ENCODE measurements at regions not wholly inside any gene's neighbourhood (a gene's known extent, or its start where the extent isn't known, plus 50 kb on each side); places are given as distances from the start of the nearest gene placed in this dataset.

DNA sequence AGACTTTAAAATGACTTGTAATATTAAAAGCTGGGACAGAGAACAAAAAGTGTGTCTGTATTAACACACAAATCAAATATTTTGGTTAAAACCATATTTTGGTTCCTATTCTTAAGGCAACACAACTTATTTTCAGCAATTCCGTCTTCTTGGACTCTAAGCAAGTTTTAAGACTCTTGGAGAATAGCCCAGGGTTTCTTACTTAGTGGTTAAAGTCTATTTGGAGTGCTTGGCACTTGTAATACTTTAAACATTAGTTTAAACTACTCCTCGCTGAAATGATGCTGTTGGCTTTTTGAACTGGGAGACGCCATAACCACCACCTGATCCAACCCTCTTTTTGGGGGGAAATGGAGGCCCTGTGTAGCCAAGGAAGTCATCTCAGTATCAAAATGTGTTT is 109.7 kb upstream of the GMDS start:
- TF ChIP-seq, protein P1, sequence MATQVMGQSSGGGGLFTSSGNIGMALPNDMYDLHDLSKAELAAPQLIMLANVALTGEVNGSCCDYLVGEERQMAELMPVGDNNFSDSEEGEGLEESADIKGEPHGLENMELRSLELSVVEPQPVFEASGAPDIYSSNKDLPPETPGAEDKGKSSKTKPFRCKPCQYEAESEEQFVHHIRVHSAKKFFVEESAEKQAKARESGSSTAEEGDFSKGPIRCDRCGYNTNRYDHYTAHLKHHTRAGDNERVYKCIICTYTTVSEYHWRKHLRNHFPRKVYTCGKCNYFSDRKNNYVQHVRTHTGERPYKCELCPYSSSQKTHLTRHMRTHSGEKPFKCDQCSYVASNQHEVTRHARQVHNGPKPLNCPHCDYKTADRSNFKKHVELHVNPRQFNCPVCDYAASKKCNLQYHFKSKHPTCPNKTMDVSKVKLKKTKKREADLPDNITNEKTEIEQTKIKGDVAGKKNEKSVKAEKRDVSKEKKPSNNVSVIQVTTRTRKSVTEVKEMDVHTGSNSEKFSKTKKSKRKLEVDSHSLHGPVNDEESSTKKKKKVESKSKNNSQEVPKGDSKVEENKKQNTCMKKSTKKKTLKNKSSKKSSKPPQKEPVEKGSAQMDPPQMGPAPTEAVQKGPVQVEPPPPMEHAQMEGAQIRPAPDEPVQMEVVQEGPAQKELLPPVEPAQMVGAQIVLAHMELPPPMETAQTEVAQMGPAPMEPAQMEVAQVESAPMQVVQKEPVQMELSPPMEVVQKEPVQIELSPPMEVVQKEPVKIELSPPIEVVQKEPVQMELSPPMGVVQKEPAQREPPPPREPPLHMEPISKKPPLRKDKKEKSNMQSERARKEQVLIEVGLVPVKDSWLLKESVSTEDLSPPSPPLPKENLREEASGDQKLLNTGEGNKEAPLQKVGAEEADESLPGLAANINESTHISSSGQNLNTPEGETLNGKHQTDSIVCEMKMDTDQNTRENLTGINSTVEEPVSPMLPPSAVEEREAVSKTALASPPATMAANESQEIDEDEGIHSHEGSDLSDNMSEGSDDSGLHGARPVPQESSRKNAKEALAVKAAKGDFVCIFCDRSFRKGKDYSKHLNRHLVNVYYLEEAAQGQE (IDR thresholded peaks at IDR 0.05; ENCODE audit: low read depth), result no peak
- TF ChIP-seq, protein P2, sequence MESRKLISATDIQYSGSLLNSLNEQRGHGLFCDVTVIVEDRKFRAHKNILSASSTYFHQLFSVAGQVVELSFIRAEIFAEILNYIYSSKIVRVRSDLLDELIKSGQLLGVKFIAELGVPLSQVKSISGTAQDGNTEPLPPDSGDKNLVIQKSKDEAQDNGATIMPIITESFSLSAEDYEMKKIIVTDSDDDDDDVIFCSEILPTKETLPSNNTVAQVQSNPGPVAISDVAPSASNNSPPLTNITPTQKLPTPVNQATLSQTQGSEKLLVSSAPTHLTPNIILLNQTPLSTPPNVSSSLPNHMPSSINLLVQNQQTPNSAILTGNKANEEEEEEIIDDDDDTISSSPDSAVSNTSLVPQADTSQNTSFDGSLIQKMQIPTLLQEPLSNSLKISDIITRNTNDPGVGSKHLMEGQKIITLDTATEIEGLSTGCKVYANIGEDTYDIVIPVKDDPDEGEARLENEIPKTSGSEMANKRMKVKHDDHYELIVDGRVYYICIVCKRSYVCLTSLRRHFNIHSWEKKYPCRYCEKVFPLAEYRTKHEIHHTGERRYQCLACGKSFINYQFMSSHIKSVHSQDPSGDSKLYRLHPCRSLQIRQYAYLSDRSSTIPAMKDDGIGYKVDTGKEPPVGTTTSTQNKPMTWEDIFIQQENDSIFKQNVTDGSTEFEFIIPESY (IDR thresholded peaks at IDR 0.05; ENCODE audit: extremely low read depth, insufficient replicate concordance, low read length), result no peak
- TF ChIP-seq EZH2phosphoT487 (IDR thresholded peaks at IDR 0.05; ENCODE audit: borderline replicate concordance), result no peak
- no peak for TF ChIP-seq POLR2A (IDR thresholded peaks at IDR 0.05; ENCODE audit: borderline replicate concordance, extremely low read depth, insufficient read depth, insufficient read length)
- TF ChIP-seq, protein P3, sequence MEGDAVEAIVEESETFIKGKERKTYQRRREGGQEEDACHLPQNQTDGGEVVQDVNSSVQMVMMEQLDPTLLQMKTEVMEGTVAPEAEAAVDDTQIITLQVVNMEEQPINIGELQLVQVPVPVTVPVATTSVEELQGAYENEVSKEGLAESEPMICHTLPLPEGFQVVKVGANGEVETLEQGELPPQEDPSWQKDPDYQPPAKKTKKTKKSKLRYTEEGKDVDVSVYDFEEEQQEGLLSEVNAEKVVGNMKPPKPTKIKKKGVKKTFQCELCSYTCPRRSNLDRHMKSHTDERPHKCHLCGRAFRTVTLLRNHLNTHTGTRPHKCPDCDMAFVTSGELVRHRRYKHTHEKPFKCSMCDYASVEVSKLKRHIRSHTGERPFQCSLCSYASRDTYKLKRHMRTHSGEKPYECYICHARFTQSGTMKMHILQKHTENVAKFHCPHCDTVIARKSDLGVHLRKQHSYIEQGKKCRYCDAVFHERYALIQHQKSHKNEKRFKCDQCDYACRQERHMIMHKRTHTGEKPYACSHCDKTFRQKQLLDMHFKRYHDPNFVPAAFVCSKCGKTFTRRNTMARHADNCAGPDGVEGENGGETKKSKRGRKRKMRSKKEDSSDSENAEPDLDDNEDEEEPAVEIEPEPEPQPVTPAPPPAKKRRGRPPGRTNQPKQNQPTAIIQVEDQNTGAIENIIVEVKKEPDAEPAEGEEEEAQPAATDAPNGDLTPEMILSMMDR (IDR thresholded peaks at IDR 0.05 in 2 of 3, conservative IDR thresholded peaks at IDR 0.05 in 1 of 3; ENCODE audit: borderline replicate concordance in 1 of 3, insufficient read depth in 1 of 3, low read depth in 2 of 3, low read length in 2 of 3), result no peak

All from HCT116 (cell line).